ENCODE measurements at regions not wholly inside any gene's neighbourhood (a gene's known extent, or its start where the extent isn't known, plus 50 kb on each side); places are given as distances from the start of the nearest gene placed in this dataset.

DNA sequence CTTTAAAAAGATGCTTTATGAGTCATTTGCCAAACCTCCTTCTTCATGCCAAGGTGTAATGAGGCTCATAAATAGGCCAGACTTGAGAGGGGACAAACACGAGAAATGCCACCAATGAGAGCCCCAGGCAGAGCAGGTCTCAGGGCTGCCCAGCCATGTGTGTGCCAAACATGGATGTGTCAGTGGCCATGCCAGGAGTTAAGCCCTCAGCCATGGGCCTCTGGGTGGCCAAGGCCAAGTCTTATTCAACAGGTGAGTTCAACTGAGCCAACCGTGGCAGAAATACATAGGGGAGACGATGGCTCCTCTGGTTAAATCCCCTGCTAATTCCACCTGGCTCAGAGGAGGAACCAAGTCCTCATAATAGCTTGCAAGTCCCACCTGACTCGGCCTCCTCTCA is 358.8 kb downstream of the PREX1 start:
- TF ChIP-seq ESRRG (CRISPR knock-in tag; IDR thresholded peaks at IDR 0.05) (no peak), TCF4 (CRISPR knock-in tag; IDR thresholded peaks at IDR 0.05; ENCODE audit: borderline replicate concordance) (no peak), ARNTL (CRISPR knock-in tag; IDR thresholded peaks at IDR 0.05; ENCODE audit: borderline replicate concordance, low read depth) (no peak), ZC3H10 (CRISPR knock-in tag; IDR thresholded peaks at IDR 0.05) (no peak), ZFP3 (CRISPR knock-in tag; IDR thresholded peaks at IDR 0.05) (no peak), OSR1 (CRISPR knock-in tag; IDR thresholded peaks at IDR 0.05) (no peak), RARB (CRISPR knock-in tag; IDR thresholded peaks at IDR 0.05) (no peak)
- TF ChIP-seq, protein P1, sequence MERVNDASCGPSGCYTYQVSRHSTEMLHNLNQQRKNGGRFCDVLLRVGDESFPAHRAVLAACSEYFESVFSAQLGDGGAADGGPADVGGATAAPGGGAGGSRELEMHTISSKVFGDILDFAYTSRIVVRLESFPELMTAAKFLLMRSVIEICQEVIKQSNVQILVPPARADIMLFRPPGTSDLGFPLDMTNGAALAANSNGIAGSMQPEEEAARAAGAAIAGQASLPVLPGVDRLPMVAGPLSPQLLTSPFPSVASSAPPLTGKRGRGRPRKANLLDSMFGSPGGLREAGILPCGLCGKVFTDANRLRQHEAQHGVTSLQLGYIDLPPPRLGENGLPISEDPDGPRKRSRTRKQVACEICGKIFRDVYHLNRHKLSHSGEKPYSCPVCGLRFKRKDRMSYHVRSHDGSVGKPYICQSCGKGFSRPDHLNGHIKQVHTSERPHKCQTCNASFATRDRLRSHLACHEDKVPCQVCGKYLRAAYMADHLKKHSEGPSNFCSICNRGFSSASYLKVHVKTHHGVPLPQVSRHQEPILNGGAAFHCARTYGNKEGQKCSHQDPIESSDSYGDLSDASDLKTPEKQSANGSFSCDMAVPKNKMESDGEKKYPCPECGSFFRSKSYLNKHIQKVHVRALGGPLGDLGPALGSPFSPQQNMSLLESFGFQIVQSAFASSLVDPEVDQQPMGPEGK (CRISPR knock-in tag; IDR thresholded peaks at IDR 0.05; ENCODE audit: borderline replicate concordance): no peak
- TF ChIP-seq, protein P2, sequence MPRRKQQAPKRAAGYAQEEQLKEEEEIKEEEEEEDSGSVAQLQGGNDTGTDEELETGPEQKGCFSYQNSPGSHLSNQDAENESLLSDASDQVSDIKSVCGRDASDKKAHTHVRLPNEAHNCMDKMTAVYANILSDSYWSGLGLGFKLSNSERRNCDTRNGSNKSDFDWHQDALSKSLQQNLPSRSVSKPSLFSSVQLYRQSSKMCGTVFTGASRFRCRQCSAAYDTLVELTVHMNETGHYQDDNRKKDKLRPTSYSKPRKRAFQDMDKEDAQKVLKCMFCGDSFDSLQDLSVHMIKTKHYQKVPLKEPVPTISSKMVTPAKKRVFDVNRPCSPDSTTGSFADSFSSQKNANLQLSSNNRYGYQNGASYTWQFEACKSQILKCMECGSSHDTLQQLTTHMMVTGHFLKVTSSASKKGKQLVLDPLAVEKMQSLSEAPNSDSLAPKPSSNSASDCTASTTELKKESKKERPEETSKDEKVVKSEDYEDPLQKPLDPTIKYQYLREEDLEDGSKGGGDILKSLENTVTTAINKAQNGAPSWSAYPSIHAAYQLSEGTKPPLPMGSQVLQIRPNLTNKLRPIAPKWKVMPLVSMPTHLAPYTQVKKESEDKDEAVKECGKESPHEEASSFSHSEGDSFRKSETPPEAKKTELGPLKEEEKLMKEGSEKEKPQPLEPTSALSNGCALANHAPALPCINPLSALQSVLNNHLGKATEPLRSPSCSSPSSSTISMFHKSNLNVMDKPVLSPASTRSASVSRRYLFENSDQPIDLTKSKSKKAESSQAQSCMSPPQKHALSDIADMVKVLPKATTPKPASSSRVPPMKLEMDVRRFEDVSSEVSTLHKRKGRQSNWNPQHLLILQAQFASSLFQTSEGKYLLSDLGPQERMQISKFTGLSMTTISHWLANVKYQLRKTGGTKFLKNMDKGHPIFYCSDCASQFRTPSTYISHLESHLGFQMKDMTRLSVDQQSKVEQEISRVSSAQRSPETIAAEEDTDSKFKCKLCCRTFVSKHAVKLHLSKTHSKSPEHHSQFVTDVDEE (CRISPR knock-in tag; IDR thresholded peaks at IDR 0.05): no peak
- TF ChIP-seq, protein P3, sequence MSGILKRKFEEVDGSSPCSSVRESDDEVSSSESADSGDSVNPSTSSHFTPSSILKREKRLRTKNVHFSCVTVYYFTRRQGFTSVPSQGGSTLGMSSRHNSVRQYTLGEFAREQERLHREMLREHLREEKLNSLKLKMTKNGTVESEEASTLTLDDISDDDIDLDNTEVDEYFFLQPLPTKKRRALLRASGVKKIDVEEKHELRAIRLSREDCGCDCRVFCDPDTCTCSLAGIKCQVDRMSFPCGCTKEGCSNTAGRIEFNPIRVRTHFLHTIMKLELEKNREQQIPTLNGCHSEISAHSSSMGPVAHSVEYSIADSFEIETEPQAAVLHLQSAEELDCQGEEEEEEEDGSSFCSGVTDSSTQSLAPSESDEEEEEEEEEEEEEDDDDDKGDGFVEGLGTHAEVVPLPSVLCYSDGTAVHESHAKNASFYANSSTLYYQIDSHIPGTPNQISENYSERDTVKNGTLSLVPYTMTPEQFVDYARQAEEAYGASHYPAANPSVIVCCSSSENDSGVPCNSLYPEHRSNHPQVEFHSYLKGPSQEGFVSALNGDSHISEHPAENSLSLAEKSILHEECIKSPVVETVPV (CRISPR knock-in tag; IDR thresholded peaks at IDR 0.05): no peak
- TF ChIP-seq, protein P4, sequence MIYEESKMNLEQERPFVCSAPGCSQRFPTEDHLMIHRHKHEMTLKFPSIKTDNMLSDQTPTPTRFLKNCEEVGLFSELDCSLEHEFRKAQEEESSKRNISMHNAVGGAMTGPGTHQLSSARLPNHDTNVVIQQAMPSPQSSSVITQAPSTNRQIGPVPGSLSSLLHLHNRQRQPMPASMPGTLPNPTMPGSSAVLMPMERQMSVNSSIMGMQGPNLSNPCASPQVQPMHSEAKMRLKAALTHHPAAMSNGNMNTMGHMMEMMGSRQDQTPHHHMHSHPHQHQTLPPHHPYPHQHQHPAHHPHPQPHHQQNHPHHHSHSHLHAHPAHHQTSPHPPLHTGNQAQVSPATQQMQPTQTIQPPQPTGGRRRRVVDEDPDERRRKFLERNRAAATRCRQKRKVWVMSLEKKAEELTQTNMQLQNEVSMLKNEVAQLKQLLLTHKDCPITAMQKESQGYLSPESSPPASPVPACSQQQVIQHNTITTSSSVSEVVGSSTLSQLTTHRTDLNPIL (CRISPR knock-in tag; IDR thresholded peaks at IDR 0.05; ENCODE audit: low read depth): no peak
- TF ChIP-seq, protein P5, sequence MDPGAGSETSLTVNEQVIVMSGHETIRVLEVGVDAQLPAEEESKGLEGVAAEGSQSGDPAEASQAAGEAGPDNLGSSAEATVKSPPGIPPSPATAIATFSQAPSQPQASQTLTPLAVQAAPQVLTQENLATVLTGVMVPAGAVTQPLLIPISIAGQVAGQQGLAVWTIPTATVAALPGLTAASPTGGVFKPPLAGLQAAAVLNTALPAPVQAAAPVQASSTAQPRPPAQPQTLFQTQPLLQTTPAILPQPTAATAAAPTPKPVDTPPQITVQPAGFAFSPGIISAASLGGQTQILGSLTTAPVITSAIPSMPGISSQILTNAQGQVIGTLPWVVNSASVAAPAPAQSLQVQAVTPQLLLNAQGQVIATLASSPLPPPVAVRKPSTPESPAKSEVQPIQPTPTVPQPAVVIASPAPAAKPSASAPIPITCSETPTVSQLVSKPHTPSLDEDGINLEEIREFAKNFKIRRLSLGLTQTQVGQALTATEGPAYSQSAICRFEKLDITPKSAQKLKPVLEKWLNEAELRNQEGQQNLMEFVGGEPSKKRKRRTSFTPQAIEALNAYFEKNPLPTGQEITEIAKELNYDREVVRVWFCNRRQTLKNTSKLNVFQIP (CRISPR knock-in tag; IDR thresholded peaks at IDR 0.05; ENCODE audit: borderline replicate concordance, low read depth): no peak

All from SK-N-SH treated with all-trans-retinoic acid at 6 μM for 48 hours (cell line).